B cell (primary cell): ENCODE measurements at regions not wholly inside any gene's neighbourhood (a gene's known extent, or its start where the extent isn't known, plus 50 kb on each side); places are given as distances from the start of the nearest gene placed in this dataset.

ENCODE experiments used
- ATAC-seq: fragments of 200-7000 bp; cut with Tn5 transposase; one replicate; pipeline ENCODE4 v1.10.0; 2021; ENCODE audit warnings: low read depth, mild to moderate bottlenecking, moderate number of reproducible peaks, moderate library complexity
- CTCF ChIA-PET: fragments of 350-600 bp; sonication (Branson Sonifier 250); formaldehyde crosslinking; loops from one replicate; lab custom pipeline; 2021; ENCODE audit warnings: antibody characterized with exemption, inconsistent platforms; lab: Charles Lee
- POLR2A ChIA-PET: fragments of 350-600 bp; sonication (Branson Sonifier 250); formaldehyde crosslinking; loops from one replicate; lab custom pipeline; 2021; ENCODE audit warnings: antibody characterized with exemption; lab: Charles Lee
- DNase-seq: peaks from one replicate; pipeline ENCODE4 v3.0.0; 2013
- H2AFZ ChIP-seq: 2 replicates; pipeline ENCODE4 v1.6.1; 2012; ENCODE audit warnings: mild to moderate bottlenecking, low read depth, low read length; ENCODE audit not compliant: insufficient read depth, poor library complexity, severe bottlenecking
- H3K27ac ChIP-seq, 2 donors: 1 replicate in 1 of 2; 2 replicates in 1 of 2; pipeline ENCODE4 v1.5.1; 2012 to 2013; ENCODE audit warnings: low read length in 2 of 2, mild to moderate bottlenecking in 2 of 2, moderate library complexity in 1 of 2
- H3K27me3 ChIP-seq, 4 experiments: fragments of 200-600 bp in 1 of 4; sonication (generic) in 1 of 4; replicated peaks in 1 of 4; 1 replicate in 2 of 4; 2 replicates in 2 of 4; pipeline versions ENCODE4 v1.6.1 to v1.7.0; 2013 to 2016; ENCODE audit warnings: low read length in 3 of 4, mild to moderate bottlenecking in 2 of 4, mixed read lengths in 1 of 4, moderate library complexity in 1 of 4; ENCODE audit not compliant: insufficient read depth in 4 of 4, control insufficient read depth in 3 of 4; ENCODE audit errors: control extremely low read depth in 1 of 4
- H3K36me3 ChIP-seq, 2 experiments: replicated peaks in 1 of 2; 1 replicate in 1 of 2; 2 replicates in 1 of 2; pipeline versions ENCODE4 v1.6.1 to v1.7.1; 2013; ENCODE audit warnings: low read length in 1 of 2; ENCODE audit not compliant: insufficient read depth in 2 of 2, control insufficient read depth in 1 of 2; ENCODE audit errors: control extremely low read depth in 1 of 2, extremely low read depth in 1 of 2
- H3K4me1 ChIP-seq, 2 donors: fragments of 200-600 bp in 1 of 2; sonication (generic) in 1 of 2; 1 replicate in 1 of 2; 2 replicates in 1 of 2; pipeline versions ENCODE4 v1.5.1 to v1.6.1; 2013 to 2017; ENCODE audit warnings: low read length in 2 of 2; ENCODE audit not compliant: control insufficient read depth in 2 of 2, insufficient read depth in 2 of 2
- H3K4me2 ChIP-seq: replicated peaks from 2 replicates; pipeline ENCODE3; 2012; ENCODE audit warnings: mild to moderate bottlenecking, low read depth, low read length; ENCODE audit not compliant: poor library complexity, severe bottlenecking
- H3K4me3 ChIP-seq, 5 experiments: fragments of 200-600 bp in 1 of 5; sonication (generic) in 1 of 5; 1 replicate in 3 of 5; 2 replicates in 2 of 5; pipeline versions ENCODE4 v1.5.1 to v1.7.0; 2011 to 2016; ENCODE audit warnings: low read length in 4 of 5, mild to moderate bottlenecking in 4 of 5, low read depth in 2 of 5, control low read depth in 1 of 5, moderate library complexity in 1 of 5; ENCODE audit not compliant: insufficient read depth in 1 of 5; ENCODE audit errors: control extremely low read depth in 1 of 5, extremely low read depth in 1 of 5
- H3K79me2 ChIP-seq: fragments of 200-600 bp; sonication (generic); one replicate; pipeline ENCODE4 v1.6.0; 2016; ENCODE audit warnings: low read length; ENCODE audit not compliant: control insufficient read depth, insufficient read depth
- H3K9ac ChIP-seq: fragments of 200-600 bp; sonication (generic); 2 replicates; pipeline ENCODE4 v1.6.1; 2017; ENCODE audit warnings: mild to moderate bottlenecking, low read length, moderate library complexity
- H3K9me3 ChIP-seq, 3 donors: one replicate each; pipeline versions ENCODE4 v1.6.1 to v1.7.1; 2013; ENCODE audit warnings: low read length in 2 of 3; ENCODE audit not compliant: control insufficient read depth in 2 of 3, insufficient read depth in 1 of 3; ENCODE audit errors: control extremely low read depth in 1 of 3
- H4K20me1 ChIP-seq: 2 replicates; pipeline ENCODE4 v1.6.0; 2012; ENCODE audit warnings: mild to moderate bottlenecking, low read length; ENCODE audit not compliant: insufficient read depth, control insufficient read depth, poor library complexity, severe bottlenecking
- H3K27ac Mint-ChIP-seq: one replicate; pipeline ENCODE4 v1.8.0; 2021; ENCODE audit warnings: mixed read lengths
- H3K27me3 Mint-ChIP-seq: one replicate; pipeline ENCODE4 v1.8.0; 2021; ENCODE audit warnings: mixed read lengths
- H3K4me1 Mint-ChIP-seq: one replicate; pipeline ENCODE4 v1.8.0; 2021; ENCODE audit warnings: mixed read lengths
- H3K4me3 Mint-ChIP-seq: one replicate; pipeline ENCODE4 v1.8.0; 2021; ENCODE audit warnings: mixed read lengths
- H3K9me3 Mint-ChIP-seq: one replicate; pipeline ENCODE4 v1.8.0; 2022; ENCODE audit warnings: mixed read lengths; ENCODE audit not compliant: insufficient read depth
- CTCF ChIP-seq: fragments of 200-600 bp; IDR thresholded peaks from one replicate; pipeline ENCODE4 v1.8.0; 2022; ENCODE audit warnings: antibody characterized with exemption, mild to moderate bottlenecking
- EZH2 ChIP-seq: IDR thresholded peaks from 2 replicates; pipeline ENCODE4 v1.6.1; 2012; ENCODE audit warnings: borderline replicate concordance, low read depth, mild to moderate bottlenecking, moderate library complexity, low read length; ENCODE audit not compliant: insufficient read depth, poor library complexity, severe bottlenecking
- WGBS: methylation state at CpG from one replicate; pipeline ENCODE4 v1.1.5; 2013; ENCODE audit warnings: missing lambda C conversion rate; ENCODE audit not compliant: insufficient coverage; 5-methylcytosine and 5-hydroxymethylcytosine counted together
- intact Hi-C: fragments of 100-400 bp; cut with micrococcal nuclease; formaldehyde crosslinking; loops from one replicate; pipeline ENCODE4 v1.10.0; 2022

- intact Hi-C loops, result no loop called here
- no peak for ATAC-seq
Measured at GRCh38 chr6:44701038-44701636, 313.6 kb downstream of the CDC5L start.

GRCh38 chr6:44701637-44702101 is 314.2 kb downstream of the CDC5L start:
- no peaks in the 10 kb centered on the region for H3K4me1 Mint-ChIP-seq
- no peak overlapping the region for H3K4me3 Mint-ChIP-seq
- Histone ChIP-seq H3K9ac (no peak overlapping the region), H3K36me3 (no peaks in the 10 kb centered on the region), H4K20me1 (no peaks in the 10 kb centered on the region), H2AFZ (no peak overlapping the region), H3K4me3 (no peak overlapping the region), H3K4me1 (no peaks in the 10 kb centered on the region), H3K27ac (no peak overlapping the region), H3K4me2 (no peak overlapping the region), H3K9me3 (peaks cover 0 to 3% (median 0%) of the 10 kb centered on the region in 3 donors), H3K27me3 (no peaks in the 10 kb centered on the region), H3K79me2 (no peaks in the 10 kb centered on the region)
- H3K9me3 Mint-ChIP-seq, result no peaks in the 10 kb centered on the region
- ChIA-PET CTCF (no interaction called here), POLR2A (no interaction called here)
- WGBS, result over 99% methylated on average over 12 of the region's 12 CpGs
- intact Hi-C loops, result no loop called here
- no peak for ATAC-seq
- DNase-seq, result no peak
- H3K27me3 Mint-ChIP-seq, result peaks cover 8% of the 10 kb centered on the region
- TF ChIP-seq CTCF (no peak), EZH2 (no peak)
- no peak overlapping the region for H3K27ac Mint-ChIP-seq

More at GRCh38 chr6:44701038-44701636, 313.6 kb downstream of the CDC5L start:
- H3K4me3 ChIP-seq, result no peak overlapping the region
- POLR2A ChIA-PET, result no interaction called here
- H3K27me3 ChIP-seq, result no peaks in the 10 kb centered on the region
- Mint-ChIP-seq H3K27ac (no peak overlapping the region), H3K27me3 (peaks cover 8% of the 10 kb centered on the region), H3K9me3 (no peaks in the 10 kb centered on the region), H3K4me3 (no peak overlapping the region), H3K4me1 (no peaks in the 10 kb centered on the region)
- peaks cover 0 to 3% (median 0%) of the 10 kb centered on the region in 3 donors for H3K9me3 ChIP-seq
- H3K36me3 ChIP-seq, result no peaks in the 10 kb centered on the region
- no peak overlapping the region for H3K4me2 ChIP-seq
- CTCF ChIA-PET, result no interaction called here
- 92% methylated on average over 8 of the region's 11 CpGs for WGBS
- no peak overlapping the region for H3K9ac ChIP-seq
- no peak overlapping the region for H2AFZ ChIP-seq
- no peaks in the 10 kb centered on the region for H4K20me1 ChIP-seq
- H3K4me1 ChIP-seq, result no peaks in the 10 kb centered on the region
- DNase-seq, result no peak
- TF ChIP-seq CTCF, result no peak
- TF ChIP-seq EZH2, result no peak
- no peak overlapping the region for H3K27ac ChIP-seq
- H3K79me2 ChIP-seq, result no peaks in the 10 kb centered on the region
